ENCODE measurements at regions not wholly inside any gene's neighbourhood (a gene's known extent, or its start where the extent isn't known, plus 50 kb on each side); places are given as distances from the start of the nearest gene placed in this dataset.

DNA sequence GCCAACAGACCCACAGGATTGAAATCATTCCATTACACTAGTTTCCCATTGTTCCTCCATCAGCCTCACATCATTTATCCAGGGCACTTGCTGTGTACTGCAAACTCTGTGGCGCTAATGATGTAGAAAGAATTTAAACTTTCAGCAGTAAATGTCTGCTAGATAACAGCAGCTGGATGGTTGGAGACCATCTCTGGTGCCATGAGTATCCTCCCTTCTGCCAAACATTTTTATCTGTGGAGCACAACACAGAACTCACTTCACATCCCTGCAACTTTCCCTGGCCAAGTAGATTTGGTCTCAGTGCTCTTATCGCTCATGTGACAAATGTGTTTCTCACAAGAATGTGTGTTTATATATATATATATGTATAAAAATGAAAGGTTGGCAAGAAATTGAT is 481.9 kb downstream of the FGF9 start:
- TF ChIP-seq, protein P1, sequence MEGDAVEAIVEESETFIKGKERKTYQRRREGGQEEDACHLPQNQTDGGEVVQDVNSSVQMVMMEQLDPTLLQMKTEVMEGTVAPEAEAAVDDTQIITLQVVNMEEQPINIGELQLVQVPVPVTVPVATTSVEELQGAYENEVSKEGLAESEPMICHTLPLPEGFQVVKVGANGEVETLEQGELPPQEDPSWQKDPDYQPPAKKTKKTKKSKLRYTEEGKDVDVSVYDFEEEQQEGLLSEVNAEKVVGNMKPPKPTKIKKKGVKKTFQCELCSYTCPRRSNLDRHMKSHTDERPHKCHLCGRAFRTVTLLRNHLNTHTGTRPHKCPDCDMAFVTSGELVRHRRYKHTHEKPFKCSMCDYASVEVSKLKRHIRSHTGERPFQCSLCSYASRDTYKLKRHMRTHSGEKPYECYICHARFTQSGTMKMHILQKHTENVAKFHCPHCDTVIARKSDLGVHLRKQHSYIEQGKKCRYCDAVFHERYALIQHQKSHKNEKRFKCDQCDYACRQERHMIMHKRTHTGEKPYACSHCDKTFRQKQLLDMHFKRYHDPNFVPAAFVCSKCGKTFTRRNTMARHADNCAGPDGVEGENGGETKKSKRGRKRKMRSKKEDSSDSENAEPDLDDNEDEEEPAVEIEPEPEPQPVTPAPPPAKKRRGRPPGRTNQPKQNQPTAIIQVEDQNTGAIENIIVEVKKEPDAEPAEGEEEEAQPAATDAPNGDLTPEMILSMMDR (IDR thresholded peaks at IDR 0.05): no peak
- TF ChIP-seq ZFX (IDR thresholded peaks at IDR 0.05; ENCODE audit: borderline replicate concordance): no peak

All from 22Rv1 (cell line).